HG03108 (cell line): ENCODE measurements at regions not wholly inside any gene's neighbourhood (a gene's known extent, or its start where the extent isn't known, plus 50 kb on each side); places are given as distances from the start of the nearest gene placed in this dataset.
"Not testable (repeated sequence)": the region's sequence is repeated elsewhere in the genome, so short reads cannot be mapped to it uniquely, and the experiment has no call there.

Experiments used
- ATAC-seq: cut with Tn5 transposase; IDR thresholded peaks from one replicate; pipeline ENCODE4 v1.9.1; 2021; ENCODE audit warnings: moderate library complexity; ENCODE audit not compliant: unreplicated experiment

DNA sequence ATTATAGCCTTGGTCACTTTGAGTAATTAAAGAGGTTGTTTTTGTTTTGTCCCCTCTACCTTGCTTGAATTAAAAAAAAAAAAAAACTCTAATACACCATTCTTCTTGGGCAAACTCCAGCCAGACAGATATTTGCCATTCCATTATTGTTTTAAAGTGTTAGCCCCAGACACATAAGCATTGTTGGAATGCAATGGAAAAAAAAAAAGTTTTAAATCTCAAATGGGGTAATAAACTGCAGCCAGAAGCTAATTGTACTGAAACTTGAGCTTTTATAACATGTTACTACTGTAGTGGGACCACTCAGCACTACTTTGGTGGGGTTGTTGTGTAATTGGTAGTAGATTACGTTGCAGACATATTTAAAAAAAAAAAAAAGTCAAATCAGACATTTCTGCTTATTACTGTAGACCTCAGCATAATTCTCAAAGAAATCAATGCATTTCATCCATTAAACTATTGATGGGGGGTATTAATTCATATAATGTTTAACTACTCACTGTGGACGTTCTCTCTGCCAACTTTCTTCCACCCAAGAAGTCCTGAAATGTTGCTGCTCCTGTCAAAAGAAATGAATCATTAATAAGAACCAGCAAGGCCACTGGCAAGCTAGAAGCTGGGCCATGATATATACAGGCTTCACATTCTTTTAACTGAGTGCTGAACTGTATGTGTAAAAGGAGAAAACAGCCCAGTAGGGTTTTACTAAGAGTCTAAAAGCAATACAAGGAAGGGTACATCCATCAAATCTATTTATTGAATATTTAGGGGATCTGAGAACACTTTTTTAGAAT, 626.6 kb upstream of the SOX9 start:
- ATAC-seq, result no peak

DNA sequence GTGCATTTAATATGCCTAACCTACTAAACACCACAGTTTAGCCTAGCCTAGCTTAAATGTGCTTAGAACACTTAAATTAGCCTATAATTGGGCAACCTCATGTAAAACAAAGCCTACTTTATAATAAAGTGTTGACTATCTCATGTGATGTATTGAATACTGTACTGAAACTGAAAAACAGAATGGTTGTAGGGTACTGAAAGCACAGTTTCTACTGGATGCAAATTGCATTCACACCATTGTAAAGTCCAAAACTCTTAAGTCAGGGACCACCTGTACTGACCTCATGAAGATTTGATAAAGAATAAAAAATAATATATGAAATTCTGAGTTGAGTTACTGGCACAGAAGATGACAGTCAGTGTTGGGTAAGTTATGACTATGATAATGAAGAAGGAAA, 625.4 kb upstream of the SOX9 start:
- ATAC-seq, result no peak

DNA sequence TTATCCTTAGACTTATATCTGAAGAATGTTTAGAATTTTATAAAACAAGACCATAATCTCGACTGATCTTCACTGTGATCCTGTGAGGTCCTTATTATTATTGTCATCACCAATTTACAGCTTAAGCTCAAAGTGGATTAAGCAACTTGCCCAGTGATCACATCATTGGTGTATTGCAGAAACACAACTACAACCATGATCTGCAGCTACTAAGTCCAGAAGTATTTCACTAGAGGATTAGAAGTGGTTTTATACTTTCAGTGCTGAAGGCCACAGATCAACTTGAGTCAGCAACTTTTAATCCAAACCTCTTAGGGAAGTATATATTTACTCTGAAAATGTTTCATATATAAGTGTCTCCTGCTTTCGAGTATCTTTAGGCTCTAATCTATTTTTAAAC, 624.3 kb upstream of the SOX9 start:
- ATAC-seq, result no peak

DNA sequence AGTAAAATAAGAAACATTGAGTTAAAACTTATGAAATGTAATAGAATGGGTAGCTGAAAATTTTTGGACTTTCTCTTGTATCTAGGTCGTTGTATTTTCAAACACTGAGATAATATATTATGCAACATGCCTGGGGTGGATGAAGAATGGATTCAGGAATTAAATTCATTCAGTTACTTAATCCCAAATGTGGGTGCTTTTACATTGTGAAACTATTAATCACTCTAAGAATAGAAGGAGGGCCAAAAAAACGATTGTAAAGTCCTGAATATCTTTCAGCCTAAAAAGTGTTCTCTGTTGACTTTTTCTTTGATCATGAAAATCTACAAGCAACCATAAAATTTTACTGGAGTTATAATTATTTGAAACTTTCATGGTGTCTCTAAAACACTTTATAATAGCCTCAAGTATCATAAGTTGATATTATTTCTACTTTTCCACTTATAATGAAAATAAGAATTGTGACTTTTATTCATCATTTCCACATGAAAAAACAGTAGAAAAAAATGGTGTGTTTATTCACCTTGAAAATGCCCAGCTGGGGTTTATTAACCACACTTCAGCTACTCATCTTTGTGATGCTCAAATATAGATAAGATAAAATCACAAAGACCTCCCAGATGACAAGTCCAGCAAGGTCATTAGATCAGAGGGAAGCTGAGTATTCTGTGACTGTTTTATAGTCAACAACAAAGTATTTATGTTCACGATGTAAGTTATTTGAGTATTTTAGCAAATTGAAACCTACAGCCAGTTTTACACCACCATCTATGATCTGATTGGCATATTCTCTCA, 619.9 kb upstream of the SOX9 start:
- no peak for ATAC-seq

DNA sequence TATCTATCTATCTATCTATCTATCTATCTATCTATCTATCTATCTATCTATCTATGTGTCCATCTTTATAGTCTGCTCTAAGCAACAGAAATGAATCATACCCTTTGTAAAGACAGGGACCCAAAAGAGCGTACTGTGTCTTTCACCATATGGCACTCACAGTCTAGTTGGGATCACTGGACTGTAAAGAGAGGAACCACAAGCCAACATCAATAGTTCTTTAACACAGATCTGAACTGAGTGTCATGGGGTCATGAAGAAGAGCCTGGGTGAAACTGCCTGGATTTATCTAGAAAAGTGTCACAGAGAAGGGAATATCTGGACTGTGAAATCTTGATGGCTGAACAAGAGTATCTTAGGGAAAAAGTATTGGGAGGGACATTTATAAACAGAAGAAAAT, 619.1 kb upstream of the SOX9 start:
- ATAC-seq, result no peak

DNA sequence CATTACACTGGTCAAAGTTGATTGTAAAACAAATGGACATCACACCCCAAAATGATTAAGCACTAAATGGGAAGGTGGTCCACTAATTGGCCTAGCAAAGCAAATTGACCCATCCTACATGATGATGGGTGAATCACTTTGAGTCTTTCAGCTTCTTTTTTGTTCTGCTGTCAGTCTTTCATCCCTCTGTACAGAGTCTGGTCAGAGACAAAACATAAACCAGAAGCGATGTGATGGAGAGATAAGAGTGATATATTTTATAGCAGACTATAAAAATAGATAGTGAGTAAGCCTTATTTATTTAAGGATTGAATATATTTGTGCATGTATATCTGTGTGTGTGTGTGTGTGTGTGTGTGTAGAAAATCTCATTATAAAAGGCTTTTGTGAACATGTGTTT, 618.4 kb upstream of the SOX9 start:
- ATAC-seq, result no peak

DNA sequence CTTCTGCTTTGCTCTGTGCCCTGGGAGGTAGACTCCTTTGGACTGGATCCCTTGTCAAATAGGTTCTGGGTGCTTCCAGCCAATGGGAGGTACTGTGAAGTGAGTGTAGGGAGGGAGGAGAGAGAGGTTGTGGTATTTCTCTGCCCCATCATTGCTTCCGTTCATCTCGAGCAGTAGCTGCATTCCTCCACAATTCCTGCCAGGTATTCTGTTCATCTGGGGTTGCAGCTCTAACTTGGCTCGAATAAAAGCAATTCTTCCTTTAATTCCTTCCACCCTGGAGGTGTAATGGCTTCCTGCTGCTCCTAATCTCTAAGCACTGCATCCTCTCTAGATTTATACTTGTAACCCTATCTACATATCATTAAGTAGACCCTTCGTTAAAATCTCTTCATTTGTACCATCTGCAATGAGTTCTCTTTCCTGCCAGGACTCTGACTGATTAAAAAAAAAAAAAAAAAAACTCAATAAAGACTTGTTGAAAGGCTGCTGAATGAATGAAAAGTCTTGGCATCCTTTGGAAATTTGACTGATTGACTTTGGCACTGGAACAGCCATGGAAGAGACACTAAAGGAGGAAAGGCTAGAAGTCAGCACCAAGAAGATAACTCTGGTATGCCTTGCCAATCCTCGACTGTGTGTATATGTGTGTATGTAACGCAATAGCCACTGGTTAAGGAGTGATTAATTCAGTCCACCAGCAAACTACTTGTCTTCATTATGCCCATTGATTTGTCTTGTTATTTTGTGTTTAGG, 616.9 kb upstream of the SOX9 start:
- ATAC-seq, result no peak

DNA sequence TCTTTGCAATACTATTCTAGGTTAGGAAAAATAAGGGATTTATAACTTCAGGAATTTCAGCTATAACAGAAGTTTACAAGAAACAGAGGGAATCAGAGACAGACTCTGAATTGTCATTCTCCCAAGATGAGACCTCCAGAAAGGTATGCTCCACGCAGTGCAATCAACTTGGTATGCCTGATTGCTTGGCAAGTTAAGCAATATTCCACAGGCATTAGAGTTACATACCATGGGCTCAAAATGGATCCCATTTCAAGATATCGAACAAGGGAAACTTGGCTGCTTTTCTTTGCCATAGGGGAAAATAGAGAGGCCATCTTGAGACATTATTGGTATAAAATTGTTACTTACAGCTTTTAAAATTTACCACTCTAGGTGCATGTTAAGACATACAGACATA, 615.6 kb upstream of the SOX9 start:
- no peak for ATAC-seq

DNA sequence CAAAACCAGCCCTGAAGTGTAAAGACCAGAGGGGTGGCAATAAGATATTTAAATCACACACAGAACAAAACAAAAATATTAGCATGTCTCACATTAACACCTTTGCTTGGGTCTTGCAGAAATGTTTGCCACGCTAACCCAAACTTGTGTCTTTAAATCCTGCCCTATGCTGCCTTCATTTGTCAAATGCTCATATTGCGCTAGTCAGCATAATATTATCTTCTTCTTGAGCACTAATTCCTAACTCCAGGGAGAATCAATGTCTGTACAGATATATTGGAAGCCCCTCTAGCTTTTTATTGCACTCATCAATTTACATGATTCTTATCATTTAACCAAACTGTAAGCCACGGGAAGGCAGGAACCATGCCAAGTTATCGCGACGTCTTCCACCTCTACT, 614.8 kb upstream of the SOX9 start:
- no peak for ATAC-seq

DNA sequence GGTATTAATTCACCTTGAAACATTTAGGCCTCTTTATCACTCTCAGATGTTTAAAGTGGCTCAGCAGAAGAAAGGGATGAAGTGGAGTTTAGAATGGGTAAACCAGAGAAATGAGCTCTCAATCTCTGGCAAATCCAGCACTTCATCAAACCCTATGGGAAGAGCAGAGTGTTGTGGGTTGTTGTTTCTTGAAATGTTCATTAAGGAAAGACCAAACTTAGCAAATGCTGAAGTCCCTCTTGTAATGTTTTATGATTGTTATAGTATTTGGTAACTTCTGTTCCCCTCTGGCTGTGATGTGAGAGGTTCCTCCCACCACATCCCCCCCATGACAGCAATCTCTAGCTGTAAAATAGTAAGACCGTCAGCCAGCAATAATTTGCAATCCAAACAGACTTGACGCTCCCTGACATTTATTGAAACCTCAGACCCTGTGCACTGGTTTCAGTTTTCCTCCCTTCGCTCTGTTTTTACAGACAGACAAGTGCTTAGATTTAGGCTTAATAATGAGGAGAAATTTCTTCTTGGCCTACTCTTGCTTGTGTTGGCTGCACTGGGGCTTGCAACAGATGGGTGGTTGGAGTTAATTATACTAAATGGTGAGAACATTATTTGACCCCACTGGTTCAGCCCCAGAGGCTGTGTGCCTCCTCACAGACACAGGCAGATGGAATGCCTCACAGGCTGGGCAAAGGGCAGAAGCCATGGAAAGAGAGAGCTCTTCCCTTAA, 609.4 kb upstream of the SOX9 start:
- ATAC-seq, result no peak

DNA sequence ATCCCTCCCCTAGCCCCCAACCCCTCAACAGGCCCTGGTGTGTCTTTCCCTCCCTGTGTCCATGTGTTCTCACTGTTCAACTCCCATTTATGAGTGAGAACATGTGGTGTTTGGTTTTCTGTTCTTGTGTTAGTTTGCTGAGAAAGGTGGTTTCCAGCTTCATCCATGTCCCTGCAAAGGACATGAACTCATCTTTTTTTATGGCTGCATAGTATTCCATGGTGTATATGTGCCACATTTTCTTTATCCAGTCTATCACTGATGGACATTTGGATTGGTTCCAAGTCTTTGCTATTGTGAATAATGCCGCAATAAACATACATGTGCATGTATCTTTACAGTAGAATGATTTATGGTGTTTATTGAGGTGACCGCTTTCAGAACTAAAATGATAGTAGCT, 607.1 kb upstream of the SOX9 start:
- ATAC-seq, result not testable (repeated sequence)

DNA sequence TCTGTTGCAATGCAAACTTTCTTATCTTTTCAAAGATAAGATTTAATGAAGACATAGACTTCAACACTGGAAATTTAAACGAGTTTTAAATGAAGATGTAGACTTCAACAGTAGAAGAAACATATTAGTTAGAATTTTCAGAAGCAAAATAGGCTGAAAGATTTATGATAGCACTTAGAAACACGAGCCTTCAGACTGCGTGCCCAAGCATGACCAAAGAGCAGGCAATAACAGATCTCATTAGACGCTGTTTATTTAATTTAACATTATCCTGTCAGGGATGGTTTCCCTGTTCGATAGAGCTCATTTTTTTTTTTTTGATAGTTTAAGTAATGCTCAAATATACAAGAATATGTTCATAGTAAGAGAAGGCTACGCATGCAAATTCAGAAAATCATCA, 604.7 kb upstream of the SOX9 start:
- ATAC-seq, result no peak

DNA sequence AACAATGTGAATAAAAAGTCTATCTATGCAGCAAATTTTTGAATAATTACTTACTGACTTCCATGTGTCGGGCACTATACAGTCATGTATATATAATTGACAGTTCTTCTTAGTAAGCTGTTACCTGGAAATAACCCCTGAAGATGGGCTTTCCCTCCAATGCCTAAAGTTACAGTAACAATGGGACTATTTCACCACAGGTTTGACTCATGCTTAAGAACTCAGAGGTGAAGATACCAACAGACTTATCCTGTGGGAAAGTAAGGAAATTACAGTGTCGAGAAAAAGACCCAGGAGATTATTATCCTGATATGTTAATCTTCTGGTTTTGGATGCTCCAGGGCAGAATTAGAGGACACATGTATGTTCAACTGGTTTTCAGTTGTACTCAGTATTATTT, 601.5 kb upstream of the SOX9 start:
- ATAC-seq, result no peak

DNA sequence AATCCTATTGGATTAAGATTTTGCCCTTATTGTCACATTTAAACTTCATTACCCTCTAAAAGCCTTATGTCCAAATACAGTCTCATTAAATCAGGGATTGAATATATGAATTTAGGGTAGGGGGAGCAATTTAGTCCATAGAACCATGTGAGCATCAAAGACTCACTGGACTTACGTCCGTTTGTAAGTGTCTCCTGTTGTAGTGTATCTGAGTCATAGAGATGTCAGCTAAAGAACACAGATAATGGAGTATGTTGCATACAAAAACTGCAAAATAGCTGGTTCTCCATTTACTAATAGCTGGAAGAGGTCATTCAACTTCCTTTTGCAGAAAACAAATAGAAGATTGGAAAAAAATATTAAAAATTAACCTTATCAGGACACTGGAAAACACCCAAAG, 599.1 kb upstream of the SOX9 start:
- ATAC-seq, result no peak

DNA sequence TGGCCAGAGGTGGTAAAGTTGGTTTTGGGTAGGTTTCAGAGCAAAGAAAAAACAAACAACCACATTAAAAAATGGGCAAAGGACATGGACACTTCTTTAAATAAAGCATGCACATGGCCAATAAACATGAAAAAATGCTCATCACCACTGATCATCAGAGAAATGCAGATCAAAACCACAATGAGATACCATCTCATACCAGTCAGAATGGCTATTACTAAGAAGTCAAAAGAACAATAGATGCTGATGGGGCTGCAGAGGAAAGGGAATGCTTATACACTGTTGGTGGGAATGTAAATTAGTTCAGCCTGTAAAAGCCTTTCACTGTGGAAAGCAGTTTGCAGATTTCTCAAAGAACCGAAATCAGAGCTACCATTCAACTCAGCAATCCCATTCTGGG, 598.4 kb upstream of the SOX9 start:
- ATAC-seq, result no peak

DNA sequence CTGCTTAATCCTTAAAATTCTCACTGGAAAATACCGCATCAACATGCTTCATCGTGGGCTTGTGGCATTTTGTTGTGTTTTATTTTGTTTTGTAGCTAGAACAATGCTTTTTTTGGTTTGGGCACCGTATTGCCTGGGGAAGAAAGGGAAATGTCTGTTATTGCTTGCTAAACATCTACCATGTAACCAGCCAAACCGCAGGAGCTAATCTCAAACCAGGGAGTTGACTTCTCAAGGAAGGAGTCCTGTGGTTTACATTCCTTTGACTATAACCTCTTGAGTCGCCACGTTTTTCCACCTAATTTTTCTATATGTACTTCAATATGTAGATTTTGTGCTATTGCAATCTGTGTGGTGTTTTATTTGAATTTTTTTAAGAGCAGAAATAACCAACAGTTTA, 593.5 kb upstream of the SOX9 start:
- ATAC-seq, result no peak

DNA sequence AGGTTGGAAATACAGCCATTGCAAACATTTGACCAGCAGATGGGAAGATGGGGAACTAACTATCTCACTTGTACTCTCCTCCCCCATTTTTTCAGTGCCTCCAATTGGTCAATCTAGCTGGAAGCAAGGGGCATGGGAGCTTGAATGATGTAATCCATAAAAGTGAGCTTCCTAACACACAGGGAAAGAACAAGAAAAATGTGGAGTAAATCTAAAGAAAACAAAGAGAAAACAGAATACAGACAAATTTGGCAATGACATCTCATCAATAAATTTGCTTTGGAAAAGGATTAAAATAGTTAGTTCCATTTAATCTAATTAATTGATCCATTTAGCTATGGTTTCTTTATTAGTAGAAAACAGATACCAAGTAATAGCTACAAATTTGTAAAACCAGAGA, 592.6 kb upstream of the SOX9 start:
- ATAC-seq, result no peak

DNA sequence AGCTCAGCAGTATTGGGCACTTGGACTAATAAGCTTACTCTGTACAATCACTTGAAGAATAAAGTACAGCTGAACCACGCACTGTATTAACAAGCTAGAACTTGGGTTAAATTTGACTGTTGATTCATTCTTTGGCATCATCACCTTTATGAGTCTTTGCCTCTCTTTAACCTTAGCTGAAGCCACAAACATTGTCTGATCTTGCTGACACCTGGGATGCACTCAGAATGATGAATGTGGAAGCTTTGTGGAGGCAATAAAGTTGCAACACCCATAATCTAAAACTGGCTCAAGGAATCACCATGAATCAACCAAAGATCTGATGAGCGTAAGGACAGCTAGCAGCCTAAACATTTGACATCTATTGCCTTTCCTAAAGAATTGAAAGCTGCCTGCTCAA, 590.6 kb upstream of the SOX9 start:
- no peak for ATAC-seq

DNA sequence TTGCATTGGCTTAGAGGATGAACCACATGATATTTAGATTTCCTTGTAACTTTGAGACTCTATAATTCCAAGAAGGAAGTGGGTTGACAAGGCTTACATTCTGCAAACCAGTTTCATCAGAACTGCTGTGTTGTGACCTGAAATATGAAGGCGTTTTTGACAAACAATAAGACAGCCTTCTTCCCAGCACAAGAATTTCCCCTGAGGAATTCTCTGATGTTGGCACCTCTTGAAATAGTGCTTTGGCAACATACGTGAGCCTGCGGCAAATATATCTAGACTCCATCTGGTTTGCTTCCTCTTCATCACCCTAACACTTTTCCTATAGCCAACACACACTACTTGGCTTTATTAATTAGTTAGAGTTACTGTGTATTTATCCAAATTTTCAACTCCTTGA, 585.5 kb upstream of the SOX9 start:
- ATAC-seq, result no peak

DNA sequence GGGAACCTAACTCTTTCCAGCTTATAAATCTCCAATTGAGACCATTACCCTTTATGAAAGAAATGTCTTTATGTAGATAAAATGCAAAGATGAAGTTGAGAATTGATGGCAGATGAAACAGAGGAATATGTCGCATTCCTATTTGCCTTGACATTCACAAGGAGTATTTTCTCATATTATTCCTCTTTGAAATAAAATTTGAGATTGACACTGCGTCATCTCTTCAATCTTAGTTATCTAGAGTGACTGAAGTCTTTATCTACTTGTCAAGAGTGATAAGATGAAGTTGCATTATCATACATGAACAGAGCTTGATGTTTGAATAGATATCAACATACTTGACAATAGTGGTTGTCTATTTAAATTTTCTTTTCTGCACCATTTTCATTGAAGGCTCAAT, 574.4 kb upstream of the SOX9 start:
- ATAC-seq, result no peak

DNA sequence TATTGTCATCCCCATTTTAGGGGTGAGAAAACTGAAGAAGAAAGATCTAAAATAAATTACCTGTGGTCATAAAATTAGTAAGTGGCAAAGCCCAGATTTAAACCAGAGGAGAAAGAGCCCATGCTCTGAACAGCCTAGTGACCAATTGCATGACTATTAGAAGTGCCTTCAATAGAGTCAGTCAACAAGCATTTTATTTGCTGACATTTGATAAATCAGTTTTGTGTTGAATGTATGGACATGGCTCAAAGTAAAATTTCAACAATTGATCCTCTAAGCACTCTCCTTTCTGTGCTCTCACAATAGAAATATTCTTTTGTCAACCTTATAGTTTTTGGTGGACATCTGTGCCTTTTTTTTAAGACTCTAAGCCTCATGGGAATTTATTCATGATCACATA, 572.9 kb upstream of the SOX9 start:
- ATAC-seq, result no peak
